Upper lobe of left lung (tissue), 6 donors: ENCODE measurements at regions not wholly inside any gene's neighbourhood (a gene's known extent, or its start where the extent isn't known, plus 50 kb on each side); places are given as distances from the start of the nearest gene placed in this dataset.

Experiments
- ATAC-seq, 2 donors: fragments of 200-7000 bp; cut with Tn5 transposase; one replicate each; pipeline ENCODE4 v1.9.1; 2022; ENCODE audit warnings: mild to moderate bottlenecking in 2 of 2, moderate library complexity in 2 of 2; ENCODE audit not compliant: low FRiP score in 2 of 2
- DNase-seq, 2 donors: peaks; one replicate each; pipeline ENCODE4 v3.0.0-alpha.2; 2019 to 2020
- H3K27ac ChIP-seq, 4 donors: fragments of 200-600 bp; sonication (generic); one replicate each; pipeline ENCODE4 v1.5.1; 2016 to 2019
- H3K27me3 ChIP-seq, 4 donors: fragments of 200-600 bp; sonication (generic); one replicate each; pipeline ENCODE4 v1.5.1; 2017 to 2019
- H3K36me3 ChIP-seq, 4 donors: fragments of 200-600 bp; sonication (generic); one replicate each; pipeline ENCODE4 v1.5.1; 2016 to 2019
- H3K4me1 ChIP-seq, 4 donors: fragments of 200-600 bp; sonication (generic); one replicate each; pipeline ENCODE4 v1.5.1; 2018 to 2019
- H3K4me3 ChIP-seq, 4 donors: fragments of 200-600 bp; sonication (generic); one replicate each; pipeline ENCODE4 v1.5.1; 2017 to 2019; ENCODE audit warnings: mild to moderate bottlenecking in 2 of 4, moderate library complexity in 1 of 4
- H3K9me3 ChIP-seq, 4 donors: fragments of 200-600 bp; sonication (generic); one replicate each; pipeline ENCODE4 v1.5.1; 2018 to 2019
- CTCF ChIP-seq, 6 experiments: fragments of 450-650 bp in 4 of 6; fragments of 200-600 bp in 2 of 6; sonication (generic) in 2 of 6; IDR thresholded peaks; one replicate each; pipeline ENCODE4 v1.5.1; 2016 to 2019; ENCODE audit warnings: antibody characterized with exemption in 6 of 6
- EP300 ChIP-seq, 4 donors: sonication (generic); formaldehyde crosslinking; IDR thresholded peaks; one replicate each; pipeline ENCODE4 v1.5.1; 2017; ENCODE audit warnings: antibody characterized with exemption in 4 of 4, control low read depth in 2 of 4
- POLR2A ChIP-seq, 4 donors: fragments of 450-650 bp; IDR thresholded peaks; one replicate each; pipeline ENCODE4 v1.5.1; 2016 to 2017; ENCODE audit warnings: antibody characterized with exemption in 4 of 4, mild to moderate bottlenecking in 2 of 4
- POLR2AphosphoS5 ChIP-seq, 2 donors: sonication (generic); formaldehyde crosslinking; IDR thresholded peaks; one replicate each; pipeline ENCODE4 v1.5.1; 2017; ENCODE audit warnings: antibody characterized with exemption in 2 of 2
- WGBS, 2 donors: methylation state at CpG; one replicate each; pipeline ENCODE4 v1.1.5; 2017 to 2018; 5-methylcytosine and 5-hydroxymethylcytosine counted together
- donor health status: DM: no; HTN: no; CAD: no; lungs with moderate emphysema.
- donor health status: DM: no; HTN: yes; CAD: no; lungs with severe emphysema.

GRCh38 chr5:166980666-166981065 is 1310.8 kb upstream of the WWC1 start:
- no peak overlapping the region for H3K27ac ChIP-seq
- WGBS, 2 donors, result 10 to 29% methylated on average over 1 of the region's 1 CpG
- no peak overlapping the region for H3K4me3 ChIP-seq

DNA sequence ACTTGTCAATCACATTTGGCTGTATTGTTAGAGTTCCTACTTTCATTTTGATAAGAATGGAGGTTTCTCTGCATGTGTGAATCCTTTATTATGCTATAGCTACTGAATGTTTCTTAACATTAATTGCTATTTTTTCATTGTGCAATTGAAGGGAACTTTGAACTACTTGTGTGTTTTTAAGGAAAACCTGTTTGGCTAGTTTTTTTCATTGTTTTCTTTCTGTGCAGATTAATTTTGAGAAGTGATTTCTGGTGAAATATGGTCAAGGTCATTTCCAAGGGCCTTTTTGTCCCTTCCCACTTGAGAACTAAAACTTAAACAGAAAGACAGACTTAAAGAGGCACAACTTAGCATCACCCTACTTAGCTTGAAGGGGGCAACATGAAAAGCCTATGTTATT is 1309.2 kb upstream of the WWC1 start:
- H3K27ac ChIP-seq, result no peak overlapping the region
- TF ChIP-seq POLR2AphosphoS5 (IDR thresholded peaks at IDR 0.05) (no peak), EP300 (IDR thresholded peaks at IDR 0.05) (no peak), CTCF (IDR thresholded peaks at IDR 0.05) (no peak), POLR2A (IDR thresholded peaks at IDR 0.05) (no peak)
- peaks cover 0 to 3% (median 0%) of the 10 kb centered on the region in 4 donors for H3K27me3 ChIP-seq
- no peaks in the 10 kb centered on the region for H3K9me3 ChIP-seq
- DNase-seq (no peak), ATAC-seq (no peak)
- peaks cover 0 to 24% (median 4%) of the 10 kb centered on the region in 4 donors for H3K4me1 ChIP-seq
- H3K4me3 ChIP-seq, result no peak overlapping the region
- no peaks in the 10 kb centered on the region for H3K36me3 ChIP-seq

More at GRCh38 chr5:166980666-166981065, 1310.8 kb upstream of the WWC1 start:
- Histone ChIP-seq H3K27me3 (peaks cover 0 to 3% (median 0%) of the 10 kb centered on the region in 4 donors), H3K9me3 (no peaks in the 10 kb centered on the region), H3K4me1 (peaks cover 0 to 24% (median 4%) of the 10 kb centered on the region in 4 donors), H3K36me3 (no peaks in the 10 kb centered on the region)
- no peak for ATAC-seq
- no peak for DNase-seq
- no peak for TF ChIP-seq POLR2AphosphoS5 (IDR thresholded peaks at IDR 0.05)

DNA sequence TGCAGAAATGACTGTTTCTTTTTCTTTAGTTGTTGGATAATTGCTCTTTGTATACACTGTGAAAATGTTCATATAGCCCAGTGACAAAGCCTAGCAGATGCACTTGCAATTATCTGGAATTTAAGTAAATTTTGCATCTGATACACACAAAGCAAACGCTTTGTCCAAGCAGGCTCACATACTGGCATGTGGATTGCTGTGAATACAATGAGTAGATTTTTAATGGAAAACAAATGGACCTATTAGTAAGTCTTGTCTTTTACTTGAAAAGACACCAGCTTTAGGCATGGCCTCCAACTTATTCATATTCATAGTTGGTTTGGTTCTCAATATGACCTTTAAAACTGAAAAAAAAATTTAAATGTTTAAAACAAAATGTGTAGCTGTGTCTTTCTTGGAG is 1299.8 kb upstream of the WWC1 start:
- no peak for TF ChIP-seq POLR2A (IDR thresholded peaks at IDR 0.05)
- no peak for TF ChIP-seq CTCF (IDR thresholded peaks at IDR 0.05)
- TF ChIP-seq EP300 (IDR thresholded peaks at IDR 0.05), result no peak
- no peak for TF ChIP-seq POLR2AphosphoS5 (IDR thresholded peaks at IDR 0.05)
- Histone ChIP-seq H3K27ac (no peak overlapping the region), H3K4me3 (no peak overlapping the region), H3K36me3 (no peaks in the 10 kb centered on the region), H3K4me1 (no peaks in the 10 kb centered on the region), H3K9me3 (no peaks in the 10 kb centered on the region), H3K27me3 (no peaks in the 10 kb centered on the region)
- ATAC-seq (no peak), DNase-seq (no peak)
- 84 to 96% methylated on average over 1 of the region's 1 CpG for WGBS, 2 donors

- Histone ChIP-seq H3K4me1 (no peaks in the 10 kb centered on the region), H3K27me3 (no peaks in the 10 kb centered on the region), H3K36me3 (no peaks in the 10 kb centered on the region), H3K4me3 (no peak overlapping the region), H3K27ac (no peak overlapping the region), H3K9me3 (no peaks in the 10 kb centered on the region)
- 81% methylated on average over 2 of the region's 2 CpGs for WGBS, 2 donors
- DNase-seq (no peak), ATAC-seq (no peak)
- TF ChIP-seq CTCF (IDR thresholded peaks at IDR 0.05) (no peak), POLR2AphosphoS5 (IDR thresholded peaks at IDR 0.05) (no peak), EP300 (IDR thresholded peaks at IDR 0.05) (no peak), POLR2A (IDR thresholded peaks at IDR 0.05) (no peak)
Measured at GRCh38 chr5:166992108-166992507, 1299.3 kb upstream of the WWC1 start.

DNA sequence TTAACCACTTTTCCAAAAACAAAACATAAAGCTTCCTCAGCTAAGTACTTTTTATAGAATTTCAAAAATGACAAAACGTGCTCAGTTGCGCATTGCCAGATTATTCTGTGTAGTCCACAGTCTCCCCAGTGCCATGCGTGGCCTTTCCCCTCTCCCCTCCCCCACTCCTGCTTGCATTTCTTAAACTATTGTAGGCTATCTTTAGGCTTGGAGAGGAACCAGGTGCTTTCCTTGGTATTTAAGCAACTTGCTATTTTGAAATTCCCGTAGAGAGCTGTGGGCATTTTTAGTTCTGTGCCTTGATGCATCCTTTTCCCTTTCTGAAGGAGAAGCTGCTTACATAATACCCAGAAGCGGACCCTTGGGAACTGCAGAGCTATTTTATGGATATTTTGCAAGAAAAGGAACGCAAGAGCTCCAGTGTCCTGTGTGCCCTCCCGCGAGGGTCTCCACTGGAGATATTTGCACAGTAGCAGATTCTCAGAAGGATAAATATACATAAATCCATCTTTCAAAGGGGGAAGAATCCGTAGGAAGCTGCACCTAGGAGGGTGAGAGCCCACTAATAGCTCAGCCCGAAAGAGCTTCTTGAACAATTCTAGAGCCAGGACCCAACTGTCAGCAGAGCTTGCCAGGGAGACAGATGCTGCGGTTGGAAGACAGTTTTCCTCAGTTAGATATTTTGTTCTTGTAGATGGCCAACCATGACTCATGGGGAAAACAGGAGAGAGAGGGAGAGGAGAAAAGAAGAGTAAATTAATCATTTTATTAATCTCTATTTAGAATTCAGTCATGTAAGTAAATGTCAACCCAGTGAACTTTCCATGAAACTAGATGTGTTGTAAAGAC is 1298.3 kb upstream of the WWC1 start:
- H3K27me3 ChIP-seq, result no peaks in the 10 kb centered on the region

More for the DNA sequence above, 1298.3 kb upstream of the WWC1 start:
- WGBS, 2 donors, result 52 to 58% methylated on average over 11 of the region's 11 CpGs
- no peaks in the 10 kb centered on the region for H3K36me3 ChIP-seq
- no peak overlapping the region for H3K27ac ChIP-seq
- ATAC-seq (peak in 1 of 2 donors; percentile 70), DNase-seq (no peak)
- H3K9me3 ChIP-seq, result no peaks in the 10 kb centered on the region
- no peaks in the 10 kb centered on the region for H3K4me1 ChIP-seq
- TF ChIP-seq EP300 (IDR thresholded peaks at IDR 0.05) (no peak), CTCF (IDR thresholded peaks at IDR 0.05) (no peak), POLR2AphosphoS5 (IDR thresholded peaks at IDR 0.05) (no peak), POLR2A (IDR thresholded peaks at IDR 0.05) (no peak)
- H3K4me3 ChIP-seq, result no peak overlapping the region
